GM12891 (cell line): ENCODE measurements at regions not wholly inside any gene's neighbourhood (a gene's known extent, or its start where the extent isn't known, plus 50 kb on each side); places are given as distances from the start of the nearest gene placed in this dataset.
A peak's percentile ranks its signal among the peaks of the same experiment; 100 is the strongest.

Source experiments
- POLR2A ChIP-seq: IDR thresholded peaks from 2 replicates; pipeline ENCODE4 v1.6.1; 2011; ENCODE audit warnings: low read depth, low read length, control low read depth
- POLR2AphosphoS5 ChIP-seq: IDR thresholded peaks from 2 replicates; pipeline ENCODE4 v1.6.1; 2011; ENCODE audit warnings: low read depth, low read length, control low read depth
- SPI1 ChIP-seq: IDR thresholded peaks from 2 replicates; pipeline ENCODE4 v1.6.1; 2011; ENCODE audit warnings: low read depth, low read length, control low read depth
- TAF1 ChIP-seq: IDR thresholded peaks from 2 replicates; pipeline ENCODE4 v1.6.1; 2011; ENCODE audit warnings: low read depth, low read length, control low read depth

GRCh38 chr5:153352685-153353219, 137.7 kb upstream of the GRIA1 start:
- no peak for TF ChIP-seq POLR2A
- TF ChIP-seq TAF1: 0 out of 2 replicates have a peak, but pooled peaks have one; percentile 26
- TF ChIP-seq POLR2AphosphoS5: no peak
- peak; percentile 59 for TF ChIP-seq SPI1
